Lower leg skin (tissue), 3 donors: ENCODE measurements at regions not wholly inside any gene's neighbourhood (a gene's known extent, or its start where the extent isn't known, plus 50 kb on each side); places are given as distances from the start of the nearest gene placed in this dataset.
"Not testable (repeated sequence)": the region's sequence is repeated elsewhere in the genome, so short reads cannot be mapped to it uniquely, and the experiment has no call there.

Experiments
- CTCF ChIP-seq, 3 donors: fragments of 450-650 bp; IDR thresholded peaks; one replicate each; pipeline ENCODE4 v1.5.1; 2016; ENCODE audit warnings: antibody characterized with exemption in 3 of 3, mild to moderate bottlenecking in 3 of 3, moderate library complexity in 2 of 3
- POLR2A ChIP-seq, 2 donors: fragments of 450-650 bp; IDR thresholded peaks; one replicate each; pipeline ENCODE4 v1.6.1; 2016 to 2017; ENCODE audit warnings: antibody characterized with exemption in 2 of 2, mild to moderate bottlenecking in 1 of 2, moderate library complexity in 1 of 2

GRCh38 chr14:48266201-48266600 is 590.8 kb upstream of the MDGA2 start:
- TF ChIP-seq POLR2A, CTCF (IDR thresholded peaks at IDR 0.05): not testable (repeated sequence)
